B cell (primary cell): ENCODE measurements at regions not wholly inside any gene's neighbourhood (a gene's known extent, or its start where the extent isn't known, plus 50 kb on each side); places are given as distances from the start of the nearest gene placed in this dataset.

Experiments
- ATAC-seq: fragments of 200-7000 bp; cut with Tn5 transposase; one replicate; pipeline ENCODE4 v1.10.0; 2021; ENCODE audit warnings: low read depth, mild to moderate bottlenecking, moderate number of reproducible peaks, moderate library complexity
- CTCF ChIA-PET: fragments of 350-600 bp; sonication (Branson Sonifier 250); formaldehyde crosslinking; loops from one replicate; lab custom pipeline; 2021; ENCODE audit warnings: antibody characterized with exemption, inconsistent platforms; lab: Charles Lee
- POLR2A ChIA-PET: fragments of 350-600 bp; sonication (Branson Sonifier 250); formaldehyde crosslinking; loops from one replicate; lab custom pipeline; 2021; ENCODE audit warnings: antibody characterized with exemption; lab: Charles Lee
- DNase-seq: peaks from one replicate; pipeline ENCODE4 v3.0.0; 2013
- H2AFZ ChIP-seq: 2 replicates; pipeline ENCODE4 v1.6.1; 2012; ENCODE audit warnings: mild to moderate bottlenecking, low read depth, low read length; ENCODE audit not compliant: insufficient read depth, poor library complexity, severe bottlenecking
- H3K27ac ChIP-seq, 2 donors: 1 replicate in 1 of 2; 2 replicates in 1 of 2; pipeline ENCODE4 v1.5.1; 2012 to 2013; ENCODE audit warnings: low read length in 2 of 2, mild to moderate bottlenecking in 2 of 2, moderate library complexity in 1 of 2
- H3K27me3 ChIP-seq, 4 experiments: fragments of 200-600 bp in 1 of 4; sonication (generic) in 1 of 4; replicated peaks in 1 of 4; 1 replicate in 2 of 4; 2 replicates in 2 of 4; pipeline versions ENCODE4 v1.6.1 to v1.7.0; 2013 to 2016; ENCODE audit warnings: low read length in 3 of 4, mild to moderate bottlenecking in 2 of 4, mixed read lengths in 1 of 4, moderate library complexity in 1 of 4; ENCODE audit not compliant: insufficient read depth in 4 of 4, control insufficient read depth in 3 of 4; ENCODE audit errors: control extremely low read depth in 1 of 4
- H3K36me3 ChIP-seq, 2 experiments: replicated peaks in 1 of 2; 1 replicate in 1 of 2; 2 replicates in 1 of 2; pipeline versions ENCODE4 v1.6.1 to v1.7.1; 2013; ENCODE audit warnings: low read length in 1 of 2; ENCODE audit not compliant: insufficient read depth in 2 of 2, control insufficient read depth in 1 of 2; ENCODE audit errors: control extremely low read depth in 1 of 2, extremely low read depth in 1 of 2
- H3K4me1 ChIP-seq, 2 donors: fragments of 200-600 bp in 1 of 2; sonication (generic) in 1 of 2; 1 replicate in 1 of 2; 2 replicates in 1 of 2; pipeline versions ENCODE4 v1.5.1 to v1.6.1; 2013 to 2017; ENCODE audit warnings: low read length in 2 of 2; ENCODE audit not compliant: control insufficient read depth in 2 of 2, insufficient read depth in 2 of 2
- H3K4me2 ChIP-seq: replicated peaks from 2 replicates; pipeline ENCODE3; 2012; ENCODE audit warnings: mild to moderate bottlenecking, low read depth, low read length; ENCODE audit not compliant: poor library complexity, severe bottlenecking
- H3K4me3 ChIP-seq, 5 experiments: fragments of 200-600 bp in 1 of 5; sonication (generic) in 1 of 5; 1 replicate in 3 of 5; 2 replicates in 2 of 5; pipeline versions ENCODE4 v1.5.1 to v1.7.0; 2011 to 2016; ENCODE audit warnings: low read length in 4 of 5, mild to moderate bottlenecking in 4 of 5, low read depth in 2 of 5, control low read depth in 1 of 5, moderate library complexity in 1 of 5; ENCODE audit not compliant: insufficient read depth in 1 of 5; ENCODE audit errors: control extremely low read depth in 1 of 5, extremely low read depth in 1 of 5
- H3K79me2 ChIP-seq: fragments of 200-600 bp; sonication (generic); one replicate; pipeline ENCODE4 v1.6.0; 2016; ENCODE audit warnings: low read length; ENCODE audit not compliant: control insufficient read depth, insufficient read depth
- H3K9ac ChIP-seq: fragments of 200-600 bp; sonication (generic); 2 replicates; pipeline ENCODE4 v1.6.1; 2017; ENCODE audit warnings: mild to moderate bottlenecking, low read length, moderate library complexity
- H3K9me3 ChIP-seq, 3 donors: one replicate each; pipeline versions ENCODE4 v1.6.1 to v1.7.1; 2013; ENCODE audit warnings: low read length in 2 of 3; ENCODE audit not compliant: control insufficient read depth in 2 of 3, insufficient read depth in 1 of 3; ENCODE audit errors: control extremely low read depth in 1 of 3
- H4K20me1 ChIP-seq: 2 replicates; pipeline ENCODE4 v1.6.0; 2012; ENCODE audit warnings: mild to moderate bottlenecking, low read length; ENCODE audit not compliant: insufficient read depth, control insufficient read depth, poor library complexity, severe bottlenecking
- H3K27ac Mint-ChIP-seq: one replicate; pipeline ENCODE4 v1.8.0; 2021; ENCODE audit warnings: mixed read lengths
- H3K27me3 Mint-ChIP-seq: one replicate; pipeline ENCODE4 v1.8.0; 2021; ENCODE audit warnings: mixed read lengths
- H3K4me1 Mint-ChIP-seq: one replicate; pipeline ENCODE4 v1.8.0; 2021; ENCODE audit warnings: mixed read lengths
- H3K4me3 Mint-ChIP-seq: one replicate; pipeline ENCODE4 v1.8.0; 2021; ENCODE audit warnings: mixed read lengths
- H3K9me3 Mint-ChIP-seq: one replicate; pipeline ENCODE4 v1.8.0; 2022; ENCODE audit warnings: mixed read lengths; ENCODE audit not compliant: insufficient read depth
- CTCF ChIP-seq: fragments of 200-600 bp; IDR thresholded peaks from one replicate; pipeline ENCODE4 v1.8.0; 2022; ENCODE audit warnings: antibody characterized with exemption, mild to moderate bottlenecking
- EZH2 ChIP-seq: IDR thresholded peaks from 2 replicates; pipeline ENCODE4 v1.6.1; 2012; ENCODE audit warnings: borderline replicate concordance, low read depth, mild to moderate bottlenecking, moderate library complexity, low read length; ENCODE audit not compliant: insufficient read depth, poor library complexity, severe bottlenecking
- WGBS: methylation state at CpG from one replicate; pipeline ENCODE4 v1.1.5; 2013; ENCODE audit warnings: missing lambda C conversion rate; ENCODE audit not compliant: insufficient coverage; 5-methylcytosine and 5-hydroxymethylcytosine counted together
- intact Hi-C: fragments of 100-400 bp; cut with micrococcal nuclease; formaldehyde crosslinking; loops from one replicate; pipeline ENCODE4 v1.10.0; 2022

GRCh38 chr6:23447731-23448130 is 678.3 kb upstream of the NRSN1 start:
- Histone ChIP-seq H3K9ac (no peak overlapping the region), H3K4me1 (no peaks in the 10 kb centered on the region), H3K9me3 (no peaks in the 10 kb centered on the region), H4K20me1 (no peaks in the 10 kb centered on the region), H3K36me3 (no peaks in the 10 kb centered on the region), H3K4me2 (no peak overlapping the region), H2AFZ (no peak overlapping the region), H3K27me3 (no peaks in the 10 kb centered on the region), H3K79me2 (no peaks in the 10 kb centered on the region), H3K27ac (no peak overlapping the region), H3K4me3 (no peak overlapping the region)
- DNase-seq: no peak
- H3K4me1 Mint-ChIP-seq: no peaks in the 10 kb centered on the region
- ChIA-PET POLR2A (no interaction called here), CTCF (no interaction called here)
- TF ChIP-seq EZH2 (no peak), CTCF (no peak)
- no peak overlapping the region for H3K4me3 Mint-ChIP-seq
- H3K9me3 Mint-ChIP-seq: peaks cover 3% of the 10 kb centered on the region
- no peak overlapping the region for H3K27ac Mint-ChIP-seq
- no peak for ATAC-seq
- intact Hi-C loops: no loop called here
- no peaks in the 10 kb centered on the region for H3K27me3 Mint-ChIP-seq

DNA sequence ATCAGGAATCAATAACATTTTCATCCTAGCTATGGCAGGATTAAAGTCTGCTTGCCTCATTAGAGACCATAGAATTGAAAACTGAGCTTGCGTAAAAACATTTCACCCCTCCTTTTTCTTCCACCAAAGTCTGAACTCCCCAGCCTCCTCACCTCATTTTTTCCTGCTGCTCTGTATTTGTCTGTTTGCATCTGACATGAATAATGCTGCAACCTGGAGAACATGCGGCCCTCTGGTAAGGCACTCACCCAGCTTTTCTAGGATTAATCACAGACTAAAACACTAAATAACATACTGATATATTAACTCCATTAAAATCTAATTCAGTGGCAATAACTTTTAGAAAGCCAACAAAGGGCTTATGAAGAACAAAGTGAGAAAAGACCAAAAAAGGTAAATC is 677.7 kb upstream of the NRSN1 start:
- CTCF ChIA-PET: no interaction called here

More for the DNA sequence above, 677.7 kb upstream of the NRSN1 start:
- H3K4me1 Mint-ChIP-seq: no peaks in the 10 kb centered on the region
- no peak overlapping the region for H3K27ac ChIP-seq
- no peaks in the 10 kb centered on the region for H3K27me3 ChIP-seq
- POLR2A ChIA-PET: no interaction called here
- no peak overlapping the region for H2AFZ ChIP-seq
- H3K4me3 ChIP-seq: no peak overlapping the region
- H3K79me2 ChIP-seq: no peaks in the 10 kb centered on the region
- peaks cover 3% of the 10 kb centered on the region for H3K9me3 Mint-ChIP-seq
- no peaks in the 10 kb centered on the region for H3K27me3 Mint-ChIP-seq
- no peak overlapping the region for H3K27ac Mint-ChIP-seq
- no peaks in the 10 kb centered on the region for H3K4me1 ChIP-seq
- TF ChIP-seq CTCF: no peak
- H3K9ac ChIP-seq: no peak overlapping the region
- no peaks in the 10 kb centered on the region for H3K9me3 ChIP-seq
- no peaks in the 10 kb centered on the region for H4K20me1 ChIP-seq
- ATAC-seq (no peak), DNase-seq (no peak)
- no peak overlapping the region for H3K4me2 ChIP-seq
- H3K4me3 Mint-ChIP-seq: no peak overlapping the region
- intact Hi-C loops: no loop called here
- 100% methylated on average over 1 of the region's 2 CpGs for WGBS
- no peaks in the 10 kb centered on the region for H3K36me3 ChIP-seq
